ENCODE measurements at regions not wholly inside any gene's neighbourhood (a gene's known extent, or its start where the extent isn't known, plus 50 kb on each side); places are given as distances from the start of the nearest gene placed in this dataset.

DNA sequence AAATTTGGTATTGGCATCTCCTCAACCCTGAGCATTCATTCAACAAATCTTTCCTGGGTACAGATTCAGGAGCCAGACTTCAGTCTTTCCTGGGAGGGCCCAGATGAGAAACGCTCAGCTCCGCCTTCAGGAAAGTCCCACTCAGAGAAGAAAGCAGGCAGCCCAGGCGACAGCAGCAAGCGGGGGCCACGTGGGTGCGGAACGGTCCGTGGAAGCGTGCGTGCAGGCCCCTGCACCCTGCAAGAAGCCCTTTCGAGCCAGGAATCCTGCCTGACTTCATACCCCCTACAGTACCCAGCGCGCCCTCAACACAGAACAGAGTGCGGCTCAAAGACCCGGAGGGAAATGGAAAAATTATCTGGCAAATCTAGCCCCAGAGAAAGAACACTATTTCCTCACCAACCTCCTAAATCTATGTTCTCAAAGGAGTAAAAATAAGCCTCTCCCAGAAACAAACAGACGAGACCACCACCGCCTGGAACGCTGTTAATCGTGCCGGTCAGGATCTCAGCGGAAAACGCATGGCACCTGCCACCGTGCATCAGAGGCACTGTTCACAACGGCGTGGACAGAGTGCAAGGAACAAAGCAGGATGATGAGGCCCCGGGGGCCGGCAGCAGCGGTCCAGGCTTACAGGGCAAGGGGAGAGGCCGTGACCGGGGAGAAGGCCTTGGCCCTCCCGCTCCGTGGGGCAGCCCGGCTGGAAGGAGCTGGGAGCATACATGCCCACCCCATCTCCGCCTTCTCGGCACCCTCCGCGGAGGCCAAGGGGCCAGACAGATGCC lies 318.3 kb downstream of the EIPR1 start:
- DNase-seq: no peak

GRCh38 chr2:3054066-3054465 lies 323.6 kb downstream of the EIPR1 start:
- DNase-seq: no peak

GRCh38 chr2:3051266-3051665 lies 326.4 kb downstream of the EIPR1 start:
- DNase-seq: no peak

GRCh38 chr2:3046170-3046865 lies 331.3 kb downstream of the EIPR1 start:
- no peak for DNase-seq

- DNase-seq: no peak
These were observed 332.2 kb downstream of the EIPR1 start for GRCh38 chr2:3045318-3045921.

DNA sequence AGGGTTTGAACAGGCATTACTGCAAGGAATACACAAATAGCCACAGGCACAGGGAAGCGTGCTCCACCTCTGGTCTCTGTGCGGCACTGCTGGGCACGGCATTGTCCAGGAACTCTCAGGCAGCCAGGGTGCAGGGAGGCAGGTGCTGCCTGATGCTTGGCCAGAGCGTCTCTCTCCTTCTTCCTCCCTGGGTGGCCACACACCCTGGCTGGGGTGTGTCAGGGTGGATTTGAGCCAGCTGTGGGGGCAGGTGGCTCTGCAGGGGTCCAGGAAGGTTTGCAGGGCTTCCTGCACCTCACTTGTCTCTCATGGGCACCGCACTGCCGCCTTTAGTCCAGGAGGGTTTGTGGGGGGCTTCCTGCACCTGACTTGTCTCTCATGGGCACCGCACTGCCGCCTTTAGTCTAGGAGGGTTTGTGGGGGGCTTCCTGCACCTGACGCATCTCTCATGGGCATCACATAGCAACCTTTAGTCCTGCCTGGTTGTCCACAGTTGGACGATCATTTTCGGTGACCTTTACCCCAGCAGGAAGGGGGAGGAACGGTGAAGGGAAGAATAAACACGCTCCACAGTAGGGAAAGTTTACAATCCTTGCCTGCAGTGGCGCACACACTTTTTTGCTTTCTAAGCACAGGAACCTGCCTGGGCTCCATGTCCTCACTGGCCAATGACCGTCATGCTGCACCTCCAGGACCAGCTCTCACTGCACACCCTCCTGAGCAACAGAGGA lies 332.9 kb downstream of the EIPR1 start:
- no peak for DNase-seq

GRCh38 chr2:3043726-3044125 lies 333.9 kb downstream of the EIPR1 start:
- DNase-seq: no peak

DNA sequence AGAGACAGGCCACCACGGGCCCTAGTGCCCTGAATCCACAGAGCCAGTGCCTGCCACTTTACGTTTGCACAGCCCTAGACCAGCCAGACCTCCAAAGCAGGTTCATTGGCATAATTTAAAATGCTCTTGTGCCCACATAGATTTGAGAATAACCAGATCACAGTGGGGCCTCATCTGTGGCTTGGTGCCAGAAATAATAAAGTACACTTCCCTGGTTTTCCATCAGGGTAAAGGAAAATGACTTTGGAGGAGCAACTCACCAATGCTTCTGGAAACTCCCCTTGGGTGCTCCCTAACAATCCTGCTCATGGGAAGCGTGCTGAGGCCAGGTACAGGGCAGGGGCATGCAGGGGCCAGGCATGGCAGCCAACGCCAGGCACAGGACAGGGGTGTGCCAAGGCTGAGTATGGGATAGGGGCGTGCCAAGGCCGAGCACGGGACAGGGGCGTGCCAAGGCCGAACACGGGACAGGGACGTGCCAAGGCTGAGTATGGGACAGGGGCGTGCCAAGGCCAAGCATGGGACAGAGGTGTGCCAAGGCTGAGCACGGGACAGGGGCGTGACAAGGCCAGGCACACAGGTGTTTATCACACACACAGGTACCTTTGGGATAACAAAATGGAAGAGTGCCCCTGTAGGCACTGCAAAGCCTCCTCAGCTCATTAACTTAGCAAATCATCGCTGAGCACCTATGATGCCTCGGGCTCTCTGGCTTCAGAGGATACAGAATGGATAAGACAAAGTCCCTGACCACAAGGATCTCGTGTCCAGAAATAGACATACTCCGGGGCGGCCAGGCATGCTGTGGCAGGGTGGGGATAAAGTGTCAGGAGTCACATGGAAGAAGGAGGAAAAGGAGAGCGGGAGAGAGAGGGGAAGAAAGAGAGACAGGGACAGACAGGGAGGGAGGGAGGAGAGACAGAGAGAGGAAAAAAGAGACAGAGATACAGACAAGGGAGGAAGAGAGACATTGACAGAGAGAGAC lies 334.7 kb downstream of the EIPR1 start:
- DNase-seq: no peak

GRCh38 chr2:3041841-3042600 lies 335.6 kb downstream of the EIPR1 start:
- no peak for DNase-seq

- DNase-seq: no peak
These were observed 336.4 kb downstream of the EIPR1 start for GRCh38 chr2:3041246-3041645.

- no peak for DNase-seq
These were observed 337.0 kb downstream of the EIPR1 start for GRCh38 chr2:3040496-3041140.

GRCh38 chr2:3040066-3040428 lies 337.6 kb downstream of the EIPR1 start:
- no peak for DNase-seq

GRCh38 chr2:3039188-3040065 lies 338.2 kb downstream of the EIPR1 start:
- DNase-seq: no peak

- no peak for DNase-seq
These were observed 339.0 kb downstream of the EIPR1 start for GRCh38 chr2:3038636-3039035.

- DNase-seq: no peak
These were observed 340.1 kb downstream of the EIPR1 start for GRCh38 chr2:3037196-3038194.

DNA sequence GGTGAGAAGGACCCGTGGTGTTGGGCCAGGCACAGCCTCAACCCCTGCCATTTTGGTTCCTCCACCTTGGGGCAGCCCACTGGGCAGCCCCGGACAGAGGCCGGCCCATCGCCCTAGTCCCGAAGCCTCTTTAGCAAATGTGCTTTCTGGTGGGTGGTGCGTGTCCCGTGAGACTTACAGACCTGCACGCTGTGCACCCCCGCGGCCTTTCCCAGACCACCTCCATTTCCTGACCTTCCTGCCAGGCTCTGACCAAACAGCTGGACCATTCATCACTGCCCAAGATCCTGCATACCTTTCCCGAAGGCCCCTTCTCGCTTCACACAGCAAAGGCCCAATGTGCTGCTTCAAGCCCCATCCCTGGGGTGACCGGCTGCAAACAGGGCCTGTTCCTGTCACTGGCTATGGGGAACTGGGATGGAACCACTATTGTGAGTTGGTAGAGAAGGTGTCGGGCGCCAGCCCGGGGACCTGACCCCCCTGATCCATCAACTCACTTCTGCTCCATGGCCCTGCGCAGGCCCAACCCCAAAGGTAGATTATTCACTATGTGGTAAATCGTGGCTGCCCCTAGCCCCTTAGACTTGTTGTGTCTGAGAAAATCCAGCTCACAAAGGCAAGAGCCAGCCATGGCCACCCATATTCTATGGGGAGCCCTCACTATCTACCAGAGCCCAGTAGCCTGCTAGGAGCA lies 341.0 kb downstream of the EIPR1 start:
- DNase-seq: no peak

DNA sequence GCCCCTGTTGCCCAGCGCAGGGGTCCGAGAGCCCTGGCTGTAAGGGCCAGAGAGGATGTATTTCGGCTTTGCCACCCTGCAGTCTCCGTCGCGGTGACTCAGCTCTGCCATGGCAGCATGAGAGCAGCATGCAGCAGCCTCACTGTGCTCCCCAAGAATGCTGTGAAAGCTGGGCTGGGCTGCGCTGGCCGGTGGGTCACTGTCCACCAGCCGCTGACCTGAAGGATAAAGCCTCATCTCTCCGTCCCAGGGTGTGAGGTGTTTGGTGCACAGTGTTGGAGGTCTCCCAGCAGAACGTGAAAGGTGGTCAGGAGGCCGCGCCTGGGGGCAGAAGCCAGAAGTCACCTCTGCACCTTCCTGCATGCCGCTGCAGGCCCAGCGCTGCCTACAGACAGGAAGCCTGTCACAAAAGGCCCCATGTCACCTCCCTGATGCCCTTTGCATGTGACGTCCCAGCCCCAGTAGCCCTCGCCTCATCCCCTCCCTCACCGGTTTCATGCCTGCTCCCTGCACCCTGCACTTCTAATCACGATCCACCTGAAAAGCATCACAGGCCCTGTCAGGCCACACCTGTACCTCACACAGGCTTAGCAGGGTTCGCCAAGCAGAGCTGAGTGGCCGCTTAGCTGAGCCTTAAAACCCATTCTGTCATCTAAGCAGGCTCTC lies 342.1 kb downstream of the EIPR1 start:
- no peak for DNase-seq

Measured in CD4-positive, alpha-beta T cell treated with Interferon gamma for 1 hour (primary cell).